LNCaP clone FGC (cell line): ENCODE measurements at regions not wholly inside any gene's neighbourhood (a gene's known extent, or its start where the extent isn't known, plus 50 kb on each side); places are given as distances from the start of the nearest gene placed in this dataset.
"Not testable (repeated sequence)": the region's sequence is repeated elsewhere in the genome, so short reads cannot be mapped to it uniquely, and the experiment has no call there.

Experiments used
- DNase-seq: peaks from one replicate; pipeline ENCODE4 v3.0.0-alpha.2; 2011; ENCODE audit warnings: low read depth
- H3K4me3 ChIP-seq: 2 replicates; pipeline ENCODE4 v1.5.1; 2011; ENCODE audit warnings: mild to moderate bottlenecking, low read depth, low read length, control low read depth
- CTCF ChIP-seq: IDR thresholded peaks from 2 replicates; pipeline ENCODE4 v1.5.1; 2012; ENCODE audit warnings: mild to moderate bottlenecking; ENCODE audit not compliant: control insufficient read depth, insufficient read depth; ENCODE audit errors: extremely low read depth

- DNase-seq: no peak
- H3K4me3 ChIP-seq: no peak overlapping the region
- TF ChIP-seq CTCF: peak; percentile 25
These were observed 103.6 kb upstream of the ADGRG2 start for GRCh38 chrX:19225909-19226308.

- not testable (repeated sequence) for H3K4me3 ChIP-seq, DNase-seq
These were observed 107.6 kb upstream of the ADGRG2 start for GRCh38 chrX:19229896-19230295.

GRCh38 chrX:19237901-19238300 lies 105.8 kb upstream of the PDHA1 start:
- DNase-seq: no peak
- no peak for TF ChIP-seq CTCF
- H3K4me3 ChIP-seq: no peak overlapping the region

- no peak for DNase-seq
- no peak for TF ChIP-seq CTCF
- no peak overlapping the region for H3K4me3 ChIP-seq
These were observed 100.3 kb upstream of the PDHA1 start for GRCh38 chrX:19243431-19243830.

GRCh38 chrX:19244921-19245320 lies 98.8 kb upstream of the PDHA1 start:
- not testable (repeated sequence) for DNase-seq, H3K4me3 ChIP-seq

GRCh38 chrX:19245711-19246269 lies 97.9 kb upstream of the PDHA1 start:
- no peak for TF ChIP-seq CTCF
- no peak for DNase-seq
- H3K4me3 ChIP-seq: no peak overlapping the region

- DNase-seq: no peak
- no peak for TF ChIP-seq CTCF
- H3K4me3 ChIP-seq: no peak overlapping the region
These were observed 86.7 kb upstream of the PDHA1 start for GRCh38 chrX:19256986-19257385.

- not testable (repeated sequence) for H3K4me3 ChIP-seq, DNase-seq
These were observed 82.7 kb upstream of the PDHA1 start for GRCh38 chrX:19261026-19261425.

GRCh38 chrX:19270727-19271126 lies 73.0 kb upstream of the PDHA1 start:
- no peak for TF ChIP-seq CTCF
- H3K4me3 ChIP-seq: no peak overlapping the region
- no peak for DNase-seq
